C4-2B (cell line): ENCODE measurements at regions not wholly inside any gene's neighbourhood (a gene's known extent, or its start where the extent isn't known, plus 50 kb on each side); places are given as distances from the start of the nearest gene placed in this dataset.

Experiments
- ZFX ChIP-seq: fragments of 450-650 bp; IDR thresholded peaks from 2 replicates; pipeline ENCODE4 v1.6.1; 2017
- TF ChIP-seq, protein P1 (sequence below): fragments of 450-650 bp; conservative IDR thresholded peaks from 2 replicates; pipeline ENCODE4 v1.5.1; 2017; ENCODE audit warnings: mild to moderate bottlenecking

DNA sequence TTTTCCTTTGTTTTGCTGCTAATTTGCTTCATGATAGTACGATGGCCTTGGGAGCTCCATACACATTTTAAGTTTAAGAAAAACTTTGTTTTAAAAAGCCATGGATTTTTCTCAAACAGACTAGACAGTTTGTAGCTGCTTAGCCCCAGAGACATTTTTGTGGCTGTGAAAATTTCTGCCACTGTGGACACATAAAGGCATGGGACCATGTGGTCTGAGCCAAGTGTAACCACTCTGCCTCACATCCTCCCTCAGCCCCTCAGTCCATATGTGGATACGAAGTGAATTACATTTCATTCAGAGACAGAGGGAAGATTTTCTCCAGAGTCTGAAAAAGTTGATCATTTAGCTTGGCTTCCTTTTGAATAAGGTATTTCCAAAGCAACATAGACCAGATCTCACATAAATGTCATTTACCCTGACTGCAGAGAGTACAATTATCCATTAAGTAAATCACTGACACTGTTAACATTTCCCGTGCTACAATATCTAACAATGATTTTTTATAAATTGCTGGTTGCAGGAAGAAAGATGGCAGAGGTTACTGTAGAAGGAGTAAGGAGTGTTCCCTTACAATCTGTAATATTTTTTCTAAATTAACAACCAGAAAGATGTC is 87.4 kb downstream of the GJA1 start:
- no peak for TF ChIP-seq ZFX
- TF ChIP-seq, protein P1, sequence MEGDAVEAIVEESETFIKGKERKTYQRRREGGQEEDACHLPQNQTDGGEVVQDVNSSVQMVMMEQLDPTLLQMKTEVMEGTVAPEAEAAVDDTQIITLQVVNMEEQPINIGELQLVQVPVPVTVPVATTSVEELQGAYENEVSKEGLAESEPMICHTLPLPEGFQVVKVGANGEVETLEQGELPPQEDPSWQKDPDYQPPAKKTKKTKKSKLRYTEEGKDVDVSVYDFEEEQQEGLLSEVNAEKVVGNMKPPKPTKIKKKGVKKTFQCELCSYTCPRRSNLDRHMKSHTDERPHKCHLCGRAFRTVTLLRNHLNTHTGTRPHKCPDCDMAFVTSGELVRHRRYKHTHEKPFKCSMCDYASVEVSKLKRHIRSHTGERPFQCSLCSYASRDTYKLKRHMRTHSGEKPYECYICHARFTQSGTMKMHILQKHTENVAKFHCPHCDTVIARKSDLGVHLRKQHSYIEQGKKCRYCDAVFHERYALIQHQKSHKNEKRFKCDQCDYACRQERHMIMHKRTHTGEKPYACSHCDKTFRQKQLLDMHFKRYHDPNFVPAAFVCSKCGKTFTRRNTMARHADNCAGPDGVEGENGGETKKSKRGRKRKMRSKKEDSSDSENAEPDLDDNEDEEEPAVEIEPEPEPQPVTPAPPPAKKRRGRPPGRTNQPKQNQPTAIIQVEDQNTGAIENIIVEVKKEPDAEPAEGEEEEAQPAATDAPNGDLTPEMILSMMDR = no peak
